ENCODE measurements at regions not wholly inside any gene's neighbourhood (a gene's known extent, or its start where the extent isn't known, plus 50 kb on each side); places are given as distances from the start of the nearest gene placed in this dataset.

DNA sequence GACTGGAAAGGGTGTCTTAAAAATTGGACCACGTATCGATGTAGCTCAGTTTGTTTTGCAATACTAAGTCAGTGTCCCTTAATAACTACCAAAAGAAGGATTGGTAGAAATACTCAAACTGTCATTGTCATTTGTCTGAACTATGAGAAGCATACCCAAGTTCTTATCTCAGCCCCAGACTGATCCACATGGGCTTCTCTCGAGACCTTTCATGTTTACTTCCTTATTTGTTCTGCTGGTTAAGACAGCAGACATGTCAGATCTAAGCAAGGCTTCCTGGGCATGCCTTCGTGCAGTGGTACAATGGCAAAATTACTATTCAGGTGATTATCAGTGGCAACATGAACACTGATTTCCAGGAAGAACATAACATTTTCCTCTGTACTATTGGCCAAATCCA lies 211.1 kb upstream of the PHACTR1 start:
- no peak for FAIRE-seq
- Histone ChIP-seq H3K4me1 (ENCODE audit: control insufficient read depth in 3 of 3, insufficient read depth in 2 of 3, low read depth in 1 of 3, low read length in 2 of 3) (no peaks in the 10 kb centered on the region), H3K9me3 (ENCODE audit: control insufficient read depth in 2 of 2, insufficient read depth in 1 of 2, low read depth in 1 of 2, low read length in 1 of 2) (no peaks in the 10 kb centered on the region), H3K27me3 (ENCODE audit: control insufficient read depth in 3 of 3, insufficient read depth in 3 of 3, low read length in 3 of 3) (no peaks in the 10 kb centered on the region), H3K4me3 (ENCODE audit: low read depth in 1 of 3, low read length in 3 of 3) (no peak overlapping the region), H3K27ac (ENCODE audit: low read depth in 1 of 3, low read length in 2 of 3) (no peak overlapping the region), H3K36me3 (ENCODE audit: control insufficient read depth in 3 of 3, insufficient read depth in 2 of 3, low read depth in 1 of 3, low read length in 3 of 3) (no peaks in the 10 kb centered on the region)
- WGBS, 3 donors: 63 to 64% (median 63%) methylated on average over 4 of the region's 4 CpGs
- DNase-seq: no peak

DNA sequence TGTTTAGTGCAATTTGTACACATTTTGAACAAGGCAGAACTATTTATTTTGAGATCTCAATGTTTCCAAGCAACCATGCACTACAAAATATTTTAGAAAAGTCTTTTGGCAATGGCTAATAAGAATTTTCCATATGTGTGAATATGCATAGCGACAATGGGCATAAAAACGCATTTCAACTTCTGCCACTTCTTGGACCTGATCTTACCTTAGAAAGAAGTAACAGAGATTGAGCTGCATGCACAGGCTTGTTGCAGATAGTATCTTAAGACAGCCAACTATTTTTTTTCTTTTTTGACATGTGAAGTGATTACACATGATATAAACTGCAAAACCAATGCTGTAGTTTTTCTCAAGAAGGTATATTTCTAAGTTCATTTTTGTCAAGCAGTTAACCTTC lies 210.4 kb upstream of the PHACTR1 start:
- no peak overlapping the region for H3K4me3 ChIP-seq (ENCODE audit: low read depth in 1 of 3, low read length in 3 of 3)
- H3K4me1 ChIP-seq (ENCODE audit: control insufficient read depth in 3 of 3, insufficient read depth in 2 of 3, low read depth in 1 of 3, low read length in 2 of 3): no peaks in the 10 kb centered on the region
- no peaks in the 10 kb centered on the region for H3K27me3 ChIP-seq (ENCODE audit: control insufficient read depth in 3 of 3, insufficient read depth in 3 of 3, low read length in 3 of 3)
- DNase-seq: no peak
- H3K27ac ChIP-seq (ENCODE audit: low read depth in 1 of 3, low read length in 2 of 3): no peak overlapping the region
- no peaks in the 10 kb centered on the region for H3K9me3 ChIP-seq (ENCODE audit: control insufficient read depth in 2 of 2, insufficient read depth in 1 of 2, low read depth in 1 of 2, low read length in 1 of 2)
- no peak for FAIRE-seq
- WGBS, 3 donors: 84 to 93% (median 87%) methylated on average over 2 of the region's 2 CpGs
- H3K36me3 ChIP-seq (ENCODE audit: control insufficient read depth in 3 of 3, insufficient read depth in 2 of 3, low read depth in 1 of 3, low read length in 3 of 3): no peaks in the 10 kb centered on the region

DNA sequence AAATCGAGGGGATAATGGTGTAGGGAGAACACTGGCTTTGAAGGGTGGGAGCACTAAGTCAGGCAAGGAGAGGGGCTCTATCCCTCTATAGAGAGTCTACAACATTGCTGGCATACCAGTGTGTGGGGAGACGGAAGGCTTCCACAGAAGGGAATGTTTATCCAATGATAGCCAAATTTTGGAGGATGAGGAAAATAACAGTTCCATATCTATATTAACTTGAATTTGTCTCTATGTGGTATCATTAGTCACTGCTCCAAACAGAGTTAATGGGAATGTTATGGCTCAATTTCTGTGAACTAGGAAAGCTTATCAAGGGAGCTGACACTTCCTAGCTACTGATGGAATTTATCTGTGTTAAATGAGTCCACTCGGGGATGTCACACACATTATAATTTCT lies 208.9 kb upstream of the PHACTR1 start:
- DNase-seq: no peak
- H3K27ac ChIP-seq (ENCODE audit: low read depth in 1 of 3, low read length in 2 of 3): no peak overlapping the region
- no peaks in the 10 kb centered on the region for H3K4me1 ChIP-seq (ENCODE audit: control insufficient read depth in 3 of 3, insufficient read depth in 2 of 3, low read depth in 1 of 3, low read length in 2 of 3)
- H3K36me3 ChIP-seq (ENCODE audit: control insufficient read depth in 3 of 3, insufficient read depth in 2 of 3, low read depth in 1 of 3, low read length in 3 of 3): no peaks in the 10 kb centered on the region
- H3K4me3 ChIP-seq (ENCODE audit: low read depth in 1 of 3, low read length in 3 of 3): no peak overlapping the region
- no peaks in the 10 kb centered on the region for H3K9me3 ChIP-seq (ENCODE audit: control insufficient read depth in 2 of 2, insufficient read depth in 1 of 2, low read depth in 1 of 2, low read length in 1 of 2)
- 73 to 83% (median 81%) methylated on average over 3 of the region's 3 CpGs for WGBS, 3 donors
- FAIRE-seq: no peak
- H3K27me3 ChIP-seq (ENCODE audit: control insufficient read depth in 3 of 3, insufficient read depth in 3 of 3, low read length in 3 of 3): no peaks in the 10 kb centered on the region

DNA sequence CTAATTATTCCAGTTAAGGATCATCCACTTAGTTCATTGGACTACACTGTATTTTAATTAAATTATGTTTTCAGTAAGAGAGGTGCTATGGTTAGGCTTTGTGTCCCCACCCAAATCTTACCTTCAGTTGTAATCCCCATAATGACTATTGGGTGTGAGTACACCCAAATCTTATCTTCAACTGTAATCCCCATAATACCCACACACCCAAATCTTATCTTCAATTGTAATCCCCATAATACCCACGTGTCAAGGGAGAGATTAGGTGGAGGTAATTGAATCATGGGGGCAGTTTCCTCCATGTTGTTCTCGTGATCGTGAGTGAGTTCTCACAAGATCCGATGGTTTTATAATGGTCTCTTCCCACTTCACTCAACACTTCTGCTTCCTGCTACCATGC lies 208.0 kb upstream of the PHACTR1 start:
- WGBS, 3 donors: 54 to 74% (median 71%) methylated on average over 4 of the region's 4 CpGs
- no peak overlapping the region for H3K4me3 ChIP-seq (ENCODE audit: low read depth in 1 of 3, low read length in 3 of 3)
- no peak for DNase-seq
- no peak for FAIRE-seq
- no peaks in the 10 kb centered on the region for H3K27me3 ChIP-seq (ENCODE audit: control insufficient read depth in 3 of 3, insufficient read depth in 3 of 3, low read length in 3 of 3)
- H3K9me3 ChIP-seq (ENCODE audit: control insufficient read depth in 2 of 2, insufficient read depth in 1 of 2, low read depth in 1 of 2, low read length in 1 of 2): no peaks in the 10 kb centered on the region
- H3K27ac ChIP-seq (ENCODE audit: low read depth in 1 of 3, low read length in 2 of 3): no peak overlapping the region
- no peaks in the 10 kb centered on the region for H3K4me1 ChIP-seq (ENCODE audit: control insufficient read depth in 3 of 3, insufficient read depth in 2 of 3, low read depth in 1 of 3, low read length in 2 of 3)
- H3K36me3 ChIP-seq (ENCODE audit: control insufficient read depth in 3 of 3, insufficient read depth in 2 of 3, low read depth in 1 of 3, low read length in 3 of 3): no peaks in the 10 kb centered on the region

DNA sequence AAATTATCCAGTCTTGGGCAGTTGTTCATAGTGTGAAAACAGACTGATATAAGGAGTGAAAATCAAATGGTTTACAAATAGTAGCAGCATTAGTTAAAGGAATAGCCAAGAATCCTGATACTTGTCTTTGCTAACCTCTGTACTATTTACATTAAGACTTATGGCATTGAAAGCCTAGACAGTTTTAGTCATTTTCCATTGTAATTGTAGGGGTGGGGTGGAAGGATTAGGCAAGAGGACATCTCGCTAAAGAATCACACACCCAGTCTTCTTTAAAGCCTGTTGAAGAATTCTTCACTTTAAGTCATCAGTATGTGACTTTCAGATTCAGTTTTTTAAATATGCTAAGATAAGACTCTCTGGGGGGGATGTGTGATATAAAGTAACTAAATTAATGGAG lies 207.5 kb upstream of the PHACTR1 start:
- 87 to 94% (median 90%) methylated on average over 1 of the region's 1 CpG for WGBS, 3 donors
- FAIRE-seq: no peak

DNA sequence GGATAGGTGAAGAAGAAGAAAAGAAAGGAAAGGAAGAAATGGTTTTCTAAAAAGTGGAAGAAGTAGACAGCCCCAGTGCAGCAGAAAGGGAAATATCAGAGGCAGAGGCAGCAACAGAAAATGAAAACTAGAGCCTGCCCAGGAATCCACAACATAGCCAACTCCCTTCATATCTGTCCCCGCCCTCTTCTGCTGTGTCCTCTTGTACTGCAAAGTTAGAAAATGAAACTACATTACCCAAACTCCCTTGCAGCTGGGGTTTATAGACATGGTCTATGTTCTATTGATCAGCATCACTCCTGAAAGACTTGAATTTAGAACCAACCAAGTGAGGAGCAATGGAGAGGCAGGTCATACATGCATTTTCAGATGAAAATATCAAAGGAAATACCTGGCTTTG lies 200.5 kb upstream of the PHACTR1 start:
- no peak for FAIRE-seq
- no peaks in the 10 kb centered on the region for H3K36me3 ChIP-seq (ENCODE audit: control insufficient read depth in 3 of 3, insufficient read depth in 2 of 3, low read depth in 1 of 3, low read length in 3 of 3)
- WGBS, 3 donors: 0 to 53% (median 33%) methylated on average over 1 of the region's 1 CpG
- DNase-seq: peak; percentile 76 to 78
- H3K27me3 ChIP-seq (ENCODE audit: control insufficient read depth in 3 of 3, insufficient read depth in 3 of 3, low read length in 3 of 3): no peaks in the 10 kb centered on the region
- peaks cover 0 to 9% (median 3%) of the 10 kb centered on the region in 3 donors for H3K4me1 ChIP-seq (ENCODE audit: control insufficient read depth in 3 of 3, insufficient read depth in 2 of 3, low read depth in 1 of 3, low read length in 2 of 3)
- peak overlapping the region in 1 of 3 donors; percentile 40 for H3K27ac ChIP-seq (ENCODE audit: low read depth in 1 of 3, low read length in 2 of 3)
- no peaks in the 10 kb centered on the region for H3K9me3 ChIP-seq (ENCODE audit: control insufficient read depth in 2 of 2, insufficient read depth in 1 of 2, low read depth in 1 of 2, low read length in 1 of 2)
- no peak overlapping the region for H3K4me3 ChIP-seq (ENCODE audit: low read depth in 1 of 3, low read length in 3 of 3)

More for the DNA sequence above, 207.5 kb upstream of the PHACTR1 start:
- Histone ChIP-seq H3K9me3 (ENCODE audit: control insufficient read depth in 2 of 2, insufficient read depth in 1 of 2, low read depth in 1 of 2, low read length in 1 of 2) (no peaks in the 10 kb centered on the region), H3K27ac (ENCODE audit: low read depth in 1 of 3, low read length in 2 of 3) (no peak overlapping the region), H3K36me3 (ENCODE audit: control insufficient read depth in 3 of 3, insufficient read depth in 2 of 3, low read depth in 1 of 3, low read length in 3 of 3) (no peaks in the 10 kb centered on the region), H3K4me1 (ENCODE audit: control insufficient read depth in 3 of 3, insufficient read depth in 2 of 3, low read depth in 1 of 3, low read length in 2 of 3) (no peaks in the 10 kb centered on the region), H3K4me3 (ENCODE audit: low read depth in 1 of 3, low read length in 3 of 3) (no peak overlapping the region), H3K27me3 (ENCODE audit: control insufficient read depth in 3 of 3, insufficient read depth in 3 of 3, low read length in 3 of 3) (no peaks in the 10 kb centered on the region)
- DNase-seq: no peak

DNA sequence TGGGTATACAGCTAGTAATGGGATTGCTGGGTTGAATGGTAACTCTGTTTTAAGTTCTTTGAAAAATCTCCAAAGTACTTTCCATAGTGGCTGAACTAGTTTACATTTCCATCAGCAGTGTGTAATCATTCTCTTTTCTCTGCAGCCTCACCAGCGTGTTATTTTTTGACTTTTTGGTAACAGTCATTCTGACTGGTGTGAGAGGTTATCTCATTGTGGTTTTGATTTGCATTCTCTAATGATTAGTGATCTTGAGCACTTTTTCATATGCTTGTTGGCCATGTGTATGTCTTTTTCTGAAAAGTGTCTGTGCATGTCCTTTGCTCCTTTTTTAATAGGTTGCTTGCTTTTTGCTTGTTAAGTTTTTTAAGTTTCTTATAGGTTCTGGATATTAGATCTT lies 194.2 kb upstream of the PHACTR1 start:
- H3K9me3 ChIP-seq (ENCODE audit: control insufficient read depth in 2 of 2, insufficient read depth in 1 of 2, low read depth in 1 of 2, low read length in 1 of 2): no peaks in the 10 kb centered on the region
- DNase-seq: no peak
- no peaks in the 10 kb centered on the region for H3K27me3 ChIP-seq (ENCODE audit: control insufficient read depth in 3 of 3, insufficient read depth in 3 of 3, low read length in 3 of 3)
- FAIRE-seq: no peak
- H3K4me3 ChIP-seq (ENCODE audit: low read depth in 1 of 3, low read length in 3 of 3): no peak overlapping the region
- H3K27ac ChIP-seq (ENCODE audit: low read depth in 1 of 3, low read length in 2 of 3): no peak overlapping the region
- H3K4me1 ChIP-seq (ENCODE audit: control insufficient read depth in 3 of 3, insufficient read depth in 2 of 3, low read depth in 1 of 3, low read length in 2 of 3): no peaks in the 10 kb centered on the region
- WGBS, 3 donors: 68 to 96% (median 85%) methylated on average over 1 of the region's 1 CpG
- H3K36me3 ChIP-seq (ENCODE audit: control insufficient read depth in 3 of 3, insufficient read depth in 2 of 3, low read depth in 1 of 3, low read length in 3 of 3): no peaks in the 10 kb centered on the region

DNA sequence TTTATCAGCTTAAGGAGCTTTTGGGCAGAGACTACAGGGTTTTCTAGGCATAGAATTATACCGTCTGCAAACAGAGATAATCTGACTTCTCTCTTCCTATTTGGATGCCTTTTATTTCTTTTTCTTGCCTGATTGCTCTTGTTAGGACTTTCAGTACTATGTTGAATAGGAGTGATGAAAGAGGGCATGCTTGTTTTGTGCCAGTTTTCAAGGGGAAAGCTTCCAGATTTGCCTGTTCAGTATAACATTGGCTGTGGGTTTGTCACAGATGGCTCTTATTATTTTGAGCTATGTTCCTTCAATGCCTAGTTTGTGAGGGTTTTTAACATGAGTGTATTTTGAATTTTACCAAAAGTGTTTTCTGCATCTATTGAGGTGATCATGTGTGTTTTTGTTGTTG lies 192.8 kb upstream of the PHACTR1 start:
- Histone ChIP-seq H3K27ac (ENCODE audit: low read depth in 1 of 3, low read length in 2 of 3) (no peak overlapping the region), H3K27me3 (ENCODE audit: control insufficient read depth in 3 of 3, insufficient read depth in 3 of 3, low read length in 3 of 3) (no peaks in the 10 kb centered on the region), H3K4me3 (ENCODE audit: low read depth in 1 of 3, low read length in 3 of 3) (no peak overlapping the region), H3K4me1 (ENCODE audit: control insufficient read depth in 3 of 3, insufficient read depth in 2 of 3, low read depth in 1 of 3, low read length in 2 of 3) (peaks cover 0 to 7% (median 0%) of the 10 kb centered on the region in 3 donors), H3K9me3 (ENCODE audit: control insufficient read depth in 2 of 2, insufficient read depth in 1 of 2, low read depth in 1 of 2, low read length in 1 of 2) (no peaks in the 10 kb centered on the region), H3K36me3 (ENCODE audit: control insufficient read depth in 3 of 3, insufficient read depth in 2 of 3, low read depth in 1 of 3, low read length in 3 of 3) (no peaks in the 10 kb centered on the region)
- FAIRE-seq (no peak), DNase-seq (no peak)
- WGBS, 3 donors: 78 to 96% (median 90%) methylated on average over 1 of the region's 1 CpG

DNA sequence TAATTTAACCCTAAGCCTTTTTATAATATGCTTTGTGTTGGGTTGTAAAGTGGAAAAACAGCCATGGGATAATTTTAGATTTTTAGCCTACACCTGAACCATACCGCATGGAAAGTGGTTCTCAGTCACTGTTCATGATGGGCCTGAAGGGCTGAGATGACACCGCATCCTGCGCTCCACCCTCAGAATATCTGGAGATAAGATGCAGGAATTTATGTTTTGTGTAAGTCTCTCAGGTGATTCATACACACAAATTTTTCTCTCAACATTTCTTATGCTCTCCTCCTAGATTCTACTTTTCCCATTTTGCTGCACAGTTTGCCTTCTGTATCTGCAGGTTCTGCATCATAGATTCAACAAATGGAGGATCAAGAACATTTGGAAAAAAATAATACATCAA lies 191.3 kb upstream of the PHACTR1 start:
- Histone ChIP-seq H3K27me3 (ENCODE audit: control insufficient read depth in 3 of 3, insufficient read depth in 3 of 3, low read length in 3 of 3) (no peaks in the 10 kb centered on the region), H3K4me3 (ENCODE audit: low read depth in 1 of 3, low read length in 3 of 3) (no peak overlapping the region), H3K9me3 (ENCODE audit: control insufficient read depth in 2 of 2, insufficient read depth in 1 of 2, low read depth in 1 of 2, low read length in 1 of 2) (no peaks in the 10 kb centered on the region), H3K36me3 (ENCODE audit: control insufficient read depth in 3 of 3, insufficient read depth in 2 of 3, low read depth in 1 of 3, low read length in 3 of 3) (no peaks in the 10 kb centered on the region), H3K27ac (ENCODE audit: low read depth in 1 of 3, low read length in 2 of 3) (no peak overlapping the region), H3K4me1 (ENCODE audit: control insufficient read depth in 3 of 3, insufficient read depth in 2 of 3, low read depth in 1 of 3, low read length in 2 of 3) (peaks cover 0 to 17% (median 0%) of the 10 kb centered on the region in 3 donors)
- WGBS, 3 donors: 94 to 98% (median 94%) methylated on average over 3 of the region's 3 CpGs
- FAIRE-seq (no peak), DNase-seq (no peak)

Data from small intestine (tissue), 7 donors.